Upper lobe of left lung (tissue), 4 donors: ENCODE measurements at regions not wholly inside any gene's neighbourhood (a gene's known extent, or its start where the extent isn't known, plus 50 kb on each side); places are given as distances from the start of the nearest gene placed in this dataset.

Experiments
- CTCF ChIP-seq, 6 experiments: fragments of 450-650 bp in 4 of 6; fragments of 200-600 bp in 2 of 6; sonication (generic) in 2 of 6; IDR thresholded peaks; one replicate each; pipeline ENCODE4 v1.5.1; 2016 to 2019; ENCODE audit warnings: antibody characterized with exemption in 6 of 6
- POLR2A ChIP-seq, 4 donors: fragments of 450-650 bp; IDR thresholded peaks; one replicate each; pipeline ENCODE4 v1.5.1; 2016 to 2017; ENCODE audit warnings: antibody characterized with exemption in 4 of 4, mild to moderate bottlenecking in 2 of 4
- POLR2AphosphoS5 ChIP-seq, 2 donors: sonication (generic); formaldehyde crosslinking; IDR thresholded peaks; one replicate each; pipeline ENCODE4 v1.5.1; 2017; ENCODE audit warnings: antibody characterized with exemption in 2 of 2

GRCh38 chr3:146380046-146380445 is 89.3 kb downstream of the PLSCR2 start:
- TF ChIP-seq CTCF (IDR thresholded peaks at IDR 0.05): no peak
- no peak for TF ChIP-seq POLR2A (IDR thresholded peaks at IDR 0.05)
- TF ChIP-seq POLR2AphosphoS5 (IDR thresholded peaks at IDR 0.05): no peak
